AML-193 (cell line): ENCODE measurements at regions not wholly inside any gene's neighbourhood (a gene's known extent, or its start where the extent isn't known, plus 50 kb on each side); places are given as distances from the start of the nearest gene placed in this dataset.

Experiments used
- DNase-seq, 2 experiments: peaks; one replicate each; lab custom pipeline; 2025; lab: John Stamatoyannopoulos, UW

- no peak for DNase-seq
Measured at GRCh38 chr2:120455390-120455789, 109.5 kb downstream of the INHBB start.

- DNase-seq = no peak
Measured at GRCh38 chr2:120456867-120457266, 110.9 kb downstream of the INHBB start.

- DNase-seq = no peak
Measured at GRCh38 chr2:120460511-120460910, 114.6 kb downstream of the INHBB start.

DNA sequence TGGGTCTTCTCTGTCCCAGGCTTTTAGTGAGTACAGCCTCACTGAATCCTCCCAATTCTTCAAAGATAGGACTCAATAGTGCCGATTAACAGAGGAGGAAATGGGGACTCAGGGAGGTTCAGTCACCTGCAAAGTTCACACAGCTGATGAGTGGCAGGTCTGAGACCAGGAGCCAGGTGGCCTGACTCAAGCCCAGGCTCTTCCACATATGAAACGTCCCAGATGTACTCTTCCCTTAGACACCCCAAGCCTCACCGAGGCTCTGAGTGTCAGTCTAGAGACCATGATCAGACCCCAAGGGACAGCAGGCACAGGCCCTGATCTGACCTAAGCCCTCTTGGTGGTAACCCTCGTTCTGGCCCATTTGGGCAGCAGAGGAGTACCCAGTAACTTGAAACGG is 115.2 kb downstream of the INHBB start:
- DNase-seq = no peak

DNA sequence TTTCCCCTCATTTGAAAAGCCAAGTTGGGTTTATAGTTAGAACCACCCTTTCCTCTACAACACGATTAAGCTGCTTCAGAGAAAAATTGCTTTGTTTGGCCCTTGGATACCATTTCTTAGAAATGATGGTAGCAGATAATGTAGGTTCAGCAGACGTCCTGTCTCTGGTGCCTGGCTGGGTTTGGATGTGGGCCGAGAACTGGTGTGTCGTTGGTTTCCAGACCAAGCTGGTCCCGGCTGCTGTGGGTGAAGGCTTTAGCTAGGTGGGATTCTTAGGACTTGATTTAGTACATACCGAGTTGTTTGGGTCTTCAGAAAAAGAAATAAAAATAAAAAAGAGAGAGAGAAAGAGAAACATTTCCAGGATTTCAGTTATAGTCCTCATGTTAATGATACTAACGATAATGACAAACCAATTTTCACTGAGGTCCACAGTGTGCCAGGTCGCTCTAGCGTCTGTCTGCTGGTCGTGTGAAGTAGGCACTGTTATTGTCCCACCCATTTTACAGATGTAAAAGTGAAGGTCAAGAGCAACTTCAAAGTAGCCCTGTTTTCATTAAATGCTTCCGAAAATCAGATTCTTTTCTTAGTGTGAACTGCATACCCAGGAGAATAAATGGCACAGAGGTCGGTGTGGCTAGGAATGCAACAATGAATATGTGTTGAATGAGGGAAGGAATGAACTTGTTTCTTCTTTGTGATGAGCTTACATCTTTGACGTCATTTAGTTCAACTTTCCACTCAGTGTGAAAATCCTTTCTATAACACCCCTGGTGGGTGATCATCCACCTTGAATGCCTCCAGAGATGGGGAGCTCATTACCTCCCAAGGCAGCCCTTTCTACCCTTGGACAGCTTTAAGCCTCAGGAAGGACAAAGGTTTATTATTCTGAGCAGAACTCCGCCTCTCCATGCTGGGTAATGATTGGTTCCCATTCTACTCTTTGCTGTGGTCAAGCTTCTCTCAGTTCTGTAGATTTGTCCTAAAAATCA is 115.9 kb downstream of the INHBB start:
- DNase-seq = no peak

DNA sequence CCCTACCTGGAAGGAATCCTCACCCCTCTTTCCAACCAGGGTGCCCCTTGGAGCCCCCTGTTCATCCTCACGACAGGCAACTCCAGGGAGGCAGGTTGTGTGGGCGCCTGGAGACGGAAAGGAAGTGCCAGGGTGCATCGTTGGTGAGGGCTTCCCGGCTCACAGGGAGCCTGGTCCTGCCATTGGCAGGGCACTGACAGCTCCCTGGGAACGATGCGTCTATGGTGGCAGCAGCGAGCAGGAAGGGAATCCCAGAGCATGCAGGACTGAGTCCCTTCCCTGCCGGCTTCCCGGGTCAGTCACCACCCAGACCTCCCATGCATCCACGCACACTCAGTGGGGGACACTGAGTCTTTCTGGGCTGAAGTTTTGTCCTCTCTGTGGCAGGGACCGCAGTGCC is 117.6 kb downstream of the INHBB start:
- DNase-seq = no peak

DNA sequence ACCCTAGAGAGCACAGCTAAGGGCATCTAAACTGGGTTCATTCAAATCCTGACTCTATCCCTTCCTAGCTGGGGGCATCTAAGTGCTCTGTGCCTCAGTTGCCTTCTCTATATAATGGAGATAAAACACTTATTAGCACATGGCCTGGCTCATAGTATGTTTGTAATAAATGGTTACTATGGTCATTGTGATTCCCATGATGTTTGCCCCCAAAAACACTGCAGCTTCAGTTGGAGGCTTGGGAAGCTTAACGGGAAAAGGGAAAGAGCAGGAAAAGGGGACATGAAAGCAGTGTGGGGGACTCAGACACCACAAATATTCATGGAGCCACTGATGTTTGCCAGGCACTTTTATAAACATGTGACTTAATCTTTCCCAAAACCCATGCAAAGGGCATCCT is 118.1 kb downstream of the INHBB start:
- no peak for DNase-seq

DNA sequence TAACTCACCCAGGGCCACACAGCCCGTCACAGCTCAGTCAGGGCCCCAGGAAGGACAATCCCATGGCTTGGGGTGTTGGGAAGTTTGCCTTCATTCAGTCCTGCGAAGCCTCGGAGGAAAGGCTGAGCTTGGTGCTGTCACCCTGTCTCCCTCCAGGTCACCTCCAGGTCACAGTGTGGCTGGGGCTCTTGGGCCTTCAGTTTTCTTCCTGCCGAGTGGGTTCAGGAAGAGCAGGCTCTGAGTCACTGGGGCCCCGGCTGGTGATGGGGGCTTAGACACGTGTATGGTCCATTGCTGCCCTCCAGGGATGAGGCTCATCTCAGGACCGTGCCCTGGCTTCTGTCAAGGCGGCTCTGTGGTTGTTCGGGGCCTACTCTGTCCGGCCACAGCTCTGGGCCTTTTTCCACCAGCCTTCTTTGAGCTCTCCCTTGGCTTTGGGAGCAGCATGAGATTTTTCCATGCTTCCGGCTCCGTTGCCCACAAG is 118.6 kb downstream of the INHBB start:
- DNase-seq = no peak

- DNase-seq = no peak
Measured at GRCh38 chr2:120465012-120465700, 119.2 kb downstream of the INHBB start.

- no peak for DNase-seq
Measured at GRCh38 chr2:120465701-120465988, 119.7 kb downstream of the INHBB start.

- no peak for DNase-seq
Measured at GRCh38 chr2:120465989-120466703, 120.2 kb downstream of the INHBB start.

GRCh38 chr2:120466704-120467054 is 120.7 kb downstream of the INHBB start:
- no peak for DNase-seq

DNA sequence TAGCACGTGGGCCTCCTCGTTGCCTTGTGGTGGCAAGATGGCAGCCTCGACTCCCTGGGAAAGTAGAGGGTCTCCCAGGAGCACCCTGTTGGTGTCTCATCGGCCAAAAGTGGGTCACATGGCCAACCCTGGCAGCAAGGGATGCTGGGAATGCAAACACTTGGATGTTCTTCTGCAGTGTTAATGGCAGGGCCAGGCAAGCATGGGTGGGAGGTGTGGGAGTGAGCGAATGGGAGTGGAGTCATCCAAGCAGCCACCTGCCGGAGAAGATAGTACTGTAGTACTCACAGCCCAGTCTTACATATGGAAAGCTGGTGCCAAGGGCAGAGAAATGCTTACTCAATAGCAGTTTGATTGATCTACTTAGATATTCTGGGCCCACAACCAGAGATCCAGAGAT is 122.2 kb downstream of the INHBB start:
- no peak for DNase-seq

GRCh38 chr2:120469426-120469825 is 123.5 kb downstream of the INHBB start:
- no peak for DNase-seq

- DNase-seq = peak; percentile 1 to 19
Measured at GRCh38 chr2:120470041-120470965, 124.4 kb downstream of the INHBB start.

DNA sequence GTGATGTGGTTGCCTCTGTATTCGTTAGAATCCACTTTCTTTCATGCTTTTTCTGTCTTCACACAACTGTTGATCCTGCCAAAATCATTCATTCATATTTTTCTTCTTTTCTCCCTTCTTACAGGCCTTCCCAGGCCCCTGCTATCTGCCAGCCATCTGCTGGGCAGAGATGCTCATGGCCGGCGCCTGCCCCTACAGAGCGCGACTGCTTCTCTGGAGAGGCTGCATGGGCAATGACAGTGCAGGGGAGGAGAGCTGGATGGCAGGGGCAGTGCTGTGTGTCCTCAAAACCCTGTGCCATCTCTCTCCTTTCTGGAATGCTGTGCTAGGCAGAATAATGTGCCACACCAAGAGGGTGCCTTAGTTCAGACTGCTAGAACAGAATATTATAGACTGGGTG is 125.2 kb downstream of the INHBB start:
- DNase-seq = no peak

DNA sequence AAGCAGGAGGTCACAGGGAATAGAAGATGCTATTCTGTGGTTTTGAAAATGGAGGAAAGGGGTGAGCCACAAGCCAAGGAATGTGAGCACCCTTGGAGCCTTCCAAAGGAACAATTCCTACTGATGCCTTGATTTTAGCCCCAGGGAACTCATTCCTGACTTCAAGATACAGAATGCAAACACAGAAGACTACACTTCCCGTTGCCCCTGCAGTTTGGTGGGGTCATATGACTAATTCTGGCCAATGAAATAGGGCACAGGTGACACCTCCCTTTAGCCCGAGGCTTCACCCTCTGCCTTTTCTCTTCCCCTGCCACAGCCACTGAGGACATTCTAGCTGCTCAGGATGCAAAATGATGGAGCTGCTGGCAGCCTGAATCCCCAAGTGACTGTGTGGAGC is 126.1 kb downstream of the INHBB start:
- no peak for DNase-seq

GRCh38 chr2:120472891-120473309 is 127.0 kb downstream of the INHBB start:
- DNase-seq = no peak

GRCh38 chr2:120473522-120474271 is 127.8 kb downstream of the INHBB start:
- DNase-seq = no peak

GRCh38 chr2:120474486-120474885 is 128.6 kb downstream of the INHBB start:
- no peak for DNase-seq

GRCh38 chr2:120476141-120476540 is 130.2 kb downstream of the INHBB start:
- no peak for DNase-seq
